OCI-LY7 (cell line): ENCODE measurements at regions not wholly inside any gene's neighbourhood (a gene's known extent, or its start where the extent isn't known, plus 50 kb on each side); places are given as distances from the start of the nearest gene placed in this dataset.
"Not testable (repeated sequence)": the region's sequence is repeated elsewhere in the genome, so short reads cannot be mapped to it uniquely, and the experiment has no call there.

ENCODE experiments used
- BruUV-seq: library from RNA; stranded (reverse); fragments of 400-500 nt; replicated peaks from 2 replicates; lab custom pipeline; 2021; lab: Mats Ljungman, UMichigan
- CTCF ChIA-PET: fragments of 300-600 bp; sonication (Branson Sonifier 250); formaldehyde crosslinking; loops from one replicate; lab custom pipeline; 2022; ENCODE audit warnings: antibody characterized with exemption; ENCODE audit not compliant: unreplicated experiment; lab: Charles Lee
- POLR2A ChIA-PET: fragments of 300-600 bp; sonication (Branson Sonifier 250); formaldehyde crosslinking; loops from one replicate; lab custom pipeline; 2022; ENCODE audit warnings: antibody characterized with exemption; lab: Charles Lee
- DNase-seq: peaks from one replicate; pipeline ENCODE4 v3.0.0-alpha.2; 2015; ENCODE audit warnings: low spot score
- H2AFZ ChIP-seq: fragments of 200-600 bp; sonication (generic), shearing (Covaris generic); 2 replicates; pipeline ENCODE4 v1.6.1; 2014; ENCODE audit warnings: mild to moderate bottlenecking, antibody characterized with exemption, low read length, moderate library complexity
- H3K27ac ChIP-seq: fragments of 200-600 bp; sonication (generic); 2 replicates; pipeline ENCODE4 v1.5.1; 2014; ENCODE audit warnings: mixed run types, low read depth, mild to moderate bottlenecking, moderate library complexity, low read length, inconsistent platforms; ENCODE audit not compliant: poor library complexity, severe bottlenecking
- H3K36me3 ChIP-seq: fragments of 200-600 bp; sonication (generic); 2 replicates; pipeline ENCODE4 v1.6.1; 2014; ENCODE audit warnings: mild to moderate bottlenecking, antibody characterized with exemption, low read length, moderate library complexity, mixed read lengths; ENCODE audit not compliant: insufficient read depth
- H3K4me1 ChIP-seq: fragments of 200-600 bp; sonication (generic); 2 replicates; pipeline ENCODE4 v1.5.1; 2014; ENCODE audit warnings: mild to moderate bottlenecking, low read length; ENCODE audit not compliant: insufficient read depth, poor library complexity, severe bottlenecking
- H3K4me2 ChIP-seq: fragments of 200-600 bp; sonication (generic); 2 replicates; pipeline ENCODE4 v1.6.1; 2014; ENCODE audit warnings: mild to moderate bottlenecking, low read length
- H3K4me3 ChIP-seq: fragments of 200-600 bp; sonication (generic); 2 replicates; pipeline ENCODE4 v1.5.1; 2014; ENCODE audit warnings: mild to moderate bottlenecking, low read depth, low read length; ENCODE audit not compliant: poor library complexity, severe bottlenecking
- H3K79me2 ChIP-seq: fragments of 200-600 bp; sonication (generic); 2 replicates; pipeline ENCODE4 v1.6.1; 2016; ENCODE audit warnings: low read depth, mild to moderate bottlenecking, low read length, moderate library complexity, mixed read lengths; ENCODE audit not compliant: insufficient read depth
- H3K9me2 ChIP-seq: fragments of 200-600 bp; sonication (generic); 2 replicates; pipeline ENCODE4 v1.6.1; 2016; ENCODE audit warnings: mild to moderate bottlenecking, low read length, mixed read lengths; ENCODE audit not compliant: insufficient read depth
- H3K9me3 ChIP-seq: fragments of 200-600 bp; sonication (generic); 2 replicates; pipeline ENCODE4 v1.6.1; 2014; ENCODE audit warnings: mild to moderate bottlenecking, mixed run types, low read length, mixed read lengths
- H4K20me1 ChIP-seq: fragments of 200-600 bp; sonication (generic); 2 replicates; pipeline ENCODE4 v1.6.1; 2014; ENCODE audit warnings: mild to moderate bottlenecking, antibody characterized with exemption, low read length, moderate library complexity, mixed read lengths; ENCODE audit not compliant: insufficient read depth
- CTCF ChIP-seq: fragments of 200-600 bp; sonication (generic); conservative IDR thresholded peaks from 2 replicates; pipeline ENCODE4 v1.5.1; 2014; ENCODE audit warnings: mild to moderate bottlenecking, antibody characterized with exemption, low read length, moderate library complexity, mixed read lengths
- EZH2phosphoT487 ChIP-seq: fragments of 200-600 bp; sonication (generic); IDR thresholded peaks from 2 replicates; pipeline ENCODE4 v1.6.1; 2018; ENCODE audit warnings: low read depth, borderline replicate concordance, mild to moderate bottlenecking, mixed run types, antibody characterized with exemption, low read length, moderate library complexity, mixed read lengths
- intact Hi-C: fragments of 100-400 bp; cut with micrococcal nuclease; formaldehyde crosslinking; loops from one replicate; pipeline ENCODE4 v1.10.0; 2022; ENCODE audit not compliant: unreplicated experiment

- Histone ChIP-seq H3K9me2 (no peaks in the 10 kb centered on the region), H3K79me2 (no peaks in the 10 kb centered on the region), H2AFZ (no peak overlapping the region), H3K4me2 (no peak overlapping the region), H3K9me3 (no peaks in the 10 kb centered on the region), H3K4me1 (no peaks in the 10 kb centered on the region), H3K36me3 (no peaks in the 10 kb centered on the region), H3K27ac (no peak overlapping the region), H4K20me1 (no peaks in the 10 kb centered on the region), H3K4me3 (no peak overlapping the region)
- DNase-seq = no peak
- CTCF ChIA-PET = no interaction called here
- intact Hi-C loops = no loop called here
- TF ChIP-seq CTCF (no peak), EZH2phosphoT487 (no peak)
- BruUV-seq = no TSS peak
- POLR2A ChIA-PET = no interaction called here
Observed at GRCh38 chr14:49092345-49092744, 493.8 kb downstream of the RPS29 start.

- no peaks in the 10 kb centered on the region for H3K79me2 ChIP-seq
- no peaks in the 10 kb centered on the region for H3K9me2 ChIP-seq
- CTCF ChIA-PET = no interaction called here
- BruUV-seq = no TSS peak
- H3K4me1 ChIP-seq = no peaks in the 10 kb centered on the region
- TF ChIP-seq EZH2phosphoT487 = no peak
- no peak for TF ChIP-seq CTCF
- no peak for DNase-seq
- H3K4me3 ChIP-seq = no peak overlapping the region
- intact Hi-C loops = no loop called here
- POLR2A ChIA-PET = interaction anchor here (0.6 kb wide), 1 partner anchor 459 kb away, joined by 3 read pairs; no protein-coding TSS in a partner anchor
- no peak overlapping the region for H3K27ac ChIP-seq
- H3K9me3 ChIP-seq = no peaks in the 10 kb centered on the region
- H4K20me1 ChIP-seq = no peaks in the 10 kb centered on the region
- no peaks in the 10 kb centered on the region for H3K36me3 ChIP-seq
- no peak overlapping the region for H3K4me2 ChIP-seq
- no peak overlapping the region for H2AFZ ChIP-seq
Observed at GRCh38 chr14:49089107-49089506, 497.1 kb downstream of the RPS29 start.

GRCh38 chr14:49073292-49073691 is 512.9 kb downstream of the RPS29 start:
- H3K4me1 ChIP-seq = not testable (repeated sequence)

More at GRCh38 chr14:49073292-49073691, 512.9 kb downstream of the RPS29 start:
- H3K4me2 ChIP-seq, H3K4me3 ChIP-seq, H3K9me3 ChIP-seq, H3K79me2 ChIP-seq, H3K36me3 ChIP-seq, H4K20me1 ChIP-seq, BruUV-seq, DNase-seq, H2AFZ ChIP-seq, H3K27ac ChIP-seq, POLR2A ChIA-PET, H3K9me2 ChIP-seq, CTCF ChIA-PET, intact Hi-C loops: not testable (repeated sequence)
